HepG2 (cell line): ENCODE measurements at regions not wholly inside any gene's neighbourhood (a gene's known extent, or its start where the extent isn't known, plus 50 kb on each side); places are given as distances from the start of the nearest gene placed in this dataset.

ENCODE experiments used
- ATAC-seq: fragments of 200-7000 bp; cut with Tn5 transposase; 3 replicates; pipeline ENCODE4 v1.9.1; 2020; ENCODE audit warnings: mild to moderate bottlenecking, moderate library complexity
- BruUV-seq: library from RNA; stranded (reverse); fragments of 400-500 nt; replicated peaks from 2 replicates; lab custom pipeline; 2021; lab: Mats Ljungman, UMichigan
- CTCF ChIA-PET: fragments of 300-600 bp; formaldehyde crosslinking; extraction: SDS; loops from one replicate; lab custom pipeline; 2021; ENCODE audit warnings: low total read pairs, inconsistent platforms, low intra/inter-chr PET ratio; lab: Yijun Ruan, JAX
- POLR2A ChIA-PET: fragments of 350-600 bp; sonication (Branson Sonifier 250); formaldehyde crosslinking; loops from one replicate; lab custom pipeline; 2020; ENCODE audit warnings: antibody characterized with exemption, inconsistent platforms; lab: Yijun Ruan, JAX
- DNase-seq: peaks from one replicate; pipeline ENCODE4 v3.0.0-alpha.2; 2015; ENCODE audit warnings: low spot score
- FAIRE-seq: peaks from 3 replicates; lab custom pipeline; 2011; peaks lifted over from hg19 to GRCh38; lab: Jason Lieb, UNC
- H2AFZ ChIP-seq: one replicate; pipeline ENCODE4 v1.6.1; 2011; ENCODE audit warnings: low read length, inconsistent platforms
- H3K27ac ChIP-seq: fragments of 300-600 bp; 3 replicates; pipeline ENCODE4 v1.8.0; 2011; ENCODE audit warnings: mixed run types, mild to moderate bottlenecking, mixed read lengths, low read length, inconsistent platforms; ENCODE audit not compliant: insufficient read depth; ENCODE audit errors: extremely low read length
- H3K27me3 ChIP-seq, 2 experiments: fragments of 200-600 bp in 1 of 2; 2 replicates in 1 of 2; 3 replicates in 1 of 2; pipeline versions ENCODE4 v1.6.0 to v1.8.0; 2011; ENCODE audit warnings: low read length in 2 of 2, mild to moderate bottlenecking in 2 of 2, moderate library complexity in 2 of 2, inconsistent platforms in 1 of 2; ENCODE audit not compliant: insufficient read depth in 2 of 2, control insufficient read depth in 1 of 2
- H3K36me3 ChIP-seq, 2 experiments: fragments of 200-600 bp in 1 of 2; replicated peaks in 1 of 2; 2 replicates in 1 of 2; 3 replicates in 1 of 2; pipeline versions ENCODE4 v1.5.1 to v1.8.0; 2011; ENCODE audit warnings: low read length in 2 of 2, inconsistent platforms in 1 of 2; ENCODE audit not compliant: insufficient read depth in 2 of 2, control insufficient read depth in 1 of 2
- H3K4me1 ChIP-seq: 2 replicates; pipeline ENCODE4 v1.5.1; 2012; ENCODE audit warnings: low read length, inconsistent platforms; ENCODE audit not compliant: insufficient read depth
- H3K4me2 ChIP-seq: 2 replicates; pipeline ENCODE4 v1.6.0; 2011; ENCODE audit warnings: low read depth, low read length, inconsistent platforms
- H3K4me3 ChIP-seq, 3 experiments: fragments of 200-600 bp in 1 of 3; sonication (generic), shearing (Covaris generic) in 1 of 3; replicated peaks in 1 of 3; 2 replicates each; pipeline ENCODE4 v1.5.1; 2011 to 2016; ENCODE audit warnings: low read length in 3 of 3, inconsistent platforms in 2 of 3, low read depth in 2 of 3, mild to moderate bottlenecking in 2 of 3, control low read depth in 1 of 3, mixed read lengths in 1 of 3; ENCODE audit not compliant: insufficient read depth in 1 of 3
- H3K79me2 ChIP-seq: one replicate; pipeline ENCODE4 v1.6.1; 2011; ENCODE audit warnings: low read length, inconsistent platforms; ENCODE audit not compliant: insufficient read depth
- H3K9ac ChIP-seq: 2 replicates; pipeline ENCODE4 v1.6.0; 2011; ENCODE audit warnings: mild to moderate bottlenecking, low read depth, low read length, inconsistent platforms; ENCODE audit not compliant: insufficient read depth
- H3K9me3 ChIP-seq: 2 replicates; pipeline ENCODE4 v1.5.1; 2012; ENCODE audit warnings: mild to moderate bottlenecking, low read length
- H4K20me1 ChIP-seq: 2 replicates; pipeline ENCODE4 v1.6.0; 2011; ENCODE audit warnings: inconsistent platforms, mild to moderate bottlenecking, low read length, moderate library complexity; ENCODE audit not compliant: insufficient read depth
- ATF7-NPFF ChIP-seq: sonication (generic); formaldehyde crosslinking; IDR thresholded peaks from 2 replicates; pipeline ENCODE4 v1.8.1; 2023; ENCODE audit warnings: mild to moderate bottlenecking, low read depth, missing genetic modification reagents, moderate library complexity
- HINFP ChIP-seq: sonication (generic); formaldehyde crosslinking; IDR thresholded peaks from 2 replicates; pipeline ENCODE4 v1.4.0; 2020; ENCODE audit warnings: low read depth, mild to moderate bottlenecking, missing genetic modification reagents
- NCOA2 ChIP-seq: sonication (generic); formaldehyde crosslinking; IDR thresholded peaks from 2 replicates; pipeline ENCODE4 v1.8.0; 2022; ENCODE audit warnings: inconsistent platforms
- NR2C2 ChIP-seq: sonication (generic); formaldehyde crosslinking; IDR thresholded peaks from 2 replicates; pipeline ENCODE4 v1.4.0; 2020; ENCODE audit warnings: missing genetic modification reagents, mild to moderate bottlenecking, moderate library complexity, borderline replicate concordance
- PCBP1 ChIP-seq: fragments of 200-400 bp; formaldehyde crosslinking; IDR thresholded peaks from 2 replicates; pipeline ENCODE4 v1.6.1; 2017; ENCODE audit warnings: mild to moderate bottlenecking, low read depth, low read length, borderline replicate concordance
- SALL1 ChIP-seq: sonication (generic); formaldehyde crosslinking; IDR thresholded peaks from 2 replicates; pipeline ENCODE4 v1.8.0; 2022; ENCODE audit warnings: mild to moderate bottlenecking, missing genetic modification reagents
- ZBTB40 ChIP-seq, 2 experiments: fragments of 450-650 bp in 1 of 2; sonication (generic) in 1 of 2; formaldehyde crosslinking in 1 of 2; IDR thresholded peaks; 2 replicates each; pipeline versions ENCODE4 v1.6.1 to v1.8.0; 2016 to 2022; ENCODE audit warnings: antibody characterized with exemption in 1 of 2, mild to moderate bottlenecking in 1 of 2, missing genetic modification reagents in 1 of 2
- ZBTB7A ChIP-seq: sonication (generic); formaldehyde crosslinking; IDR thresholded peaks from 2 replicates; pipeline ENCODE4 v1.8.0; 2022; ENCODE audit warnings: mild to moderate bottlenecking, missing genetic modification reagents
- ZNF160 ChIP-seq: sonication (generic); formaldehyde crosslinking; IDR thresholded peaks from 2 replicates; pipeline ENCODE4 v1.8.0; 2022; ENCODE audit warnings: mild to moderate bottlenecking, inconsistent platforms, missing genetic modification reagents
- ZNF724P ChIP-seq: sonication (generic); formaldehyde crosslinking; IDR thresholded peaks from 2 replicates; pipeline ENCODE4 v1.8.0; 2022; ENCODE audit warnings: missing genetic modification reagents, borderline replicate concordance
- WGBS: methylation state at CpG from one replicate; pipeline ENCODE4 v1.1.6; 2017; ENCODE audit warnings: low lambda C conversion rate; 5-methylcytosine and 5-hydroxymethylcytosine counted together
- in situ Hi-C: cut with HindIII; loops from 2 replicates; pipeline ENCODE4 v1.10.0; 2017; ENCODE audit warnings: low pct_unique_long_range_greater_than_20kb; ENCODE audit not compliant: extremely low pct_ligation_motif_present
- intact Hi-C: fragments of 100-400 bp; cut with micrococcal nuclease; formaldehyde crosslinking; loops from one replicate; pipeline ENCODE4 v1.10.0; 2022; ENCODE audit not compliant: unreplicated experiment
- TF ChIP-seq, protein P1 (sequence below): sonication (generic); formaldehyde crosslinking; conservative IDR thresholded peaks from 2 replicates; pipeline ENCODE4 v1.4.0; 2020; ENCODE audit warnings: missing genetic modification reagents

DNA sequence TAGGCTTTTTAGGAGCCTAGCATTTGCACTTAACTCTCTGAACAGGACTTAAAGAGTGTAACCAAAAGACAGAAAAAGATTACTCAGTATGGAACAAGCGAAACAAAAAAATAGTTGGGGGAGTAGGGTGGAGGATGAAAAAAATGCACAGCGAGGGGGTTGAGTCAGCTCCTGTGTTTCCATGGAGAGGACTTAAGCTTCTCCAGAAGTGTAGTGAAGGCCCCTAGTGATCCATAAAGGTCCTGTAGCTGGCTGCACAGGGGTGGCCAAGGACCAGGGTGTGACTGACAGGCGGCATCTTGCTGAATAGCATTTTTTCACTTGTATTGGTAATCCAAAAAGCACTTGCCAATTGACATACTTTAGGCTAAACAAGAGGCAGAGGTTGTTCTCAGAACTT lies 533.9 kb downstream of the RFPL4B start:
- H3K27me3 ChIP-seq: no peaks in the 10 kb centered on the region; a peak in 1 of 5 replicates
- peak overlapping the region; percentile 68 for H3K4me2 ChIP-seq
- ChIA-PET POLR2A (no interaction called here), CTCF (interaction anchor here (3.8 kb wide), 1 partner anchor 998 kb away, joined by 23 read pairs; no protein-coding TSS in a partner anchor)
- FAIRE-seq (no peak), ATAC-seq (no peak), DNase-seq (no peak)
- no peak overlapping the region for H2AFZ ChIP-seq
- 73% methylated on average over 3 of the region's 3 CpGs for WGBS
- no peak overlapping the region for H3K27ac ChIP-seq
- H3K4me1 ChIP-seq: 0 out of 2 replicates have a peak, but pooled peaks cover 6% of the 10 kb centered on the region
- H3K4me3 ChIP-seq: no peak overlapping the region
- H3K36me3 ChIP-seq: no peaks in the 10 kb centered on the region
- H3K9ac ChIP-seq: no peak overlapping the region
- no peaks in the 10 kb centered on the region for H3K79me2 ChIP-seq
- no peaks in the 10 kb centered on the region for H3K9me3 ChIP-seq
- in situ Hi-C loops: loop anchor here (10.0 kb wide), 1 partner anchor 1024 kb away; no protein-coding TSS in a partner anchor
- intact Hi-C loops: loop anchor here (2.0 kb wide), 2 partner anchors 100 to 978 kb away; no protein-coding TSS in a partner anchor
- no peaks in the 10 kb centered on the region for H4K20me1 ChIP-seq
- no TSS peak for BruUV-seq
- no peak for TF ChIP-seq PCBP1
- TF ChIP-seq ZBTB40 (IDR thresholded peaks at IDR 0.05): no peak
- no peak for TF ChIP-seq ZBTB40 (CRISPR knock-in tag; IDR thresholded peaks at IDR 0.05)
- no peak for TF ChIP-seq HINFP (CRISPR knock-in tag)
- no peak for TF ChIP-seq SALL1 (CRISPR knock-in tag)
- TF ChIP-seq NCOA2: no peak
- TF ChIP-seq ZNF724P (CRISPR knock-in tag): no peak
- no peak for TF ChIP-seq ZBTB7A (CRISPR knock-in tag)
- TF ChIP-seq ATF7-NPFF (CRISPR knock-in tag): no peak
- no peak for TF ChIP-seq NR2C2 (CRISPR knock-in tag)
- no peak for TF ChIP-seq ZNF160 (CRISPR knock-in tag)
- TF ChIP-seq, protein P1, sequence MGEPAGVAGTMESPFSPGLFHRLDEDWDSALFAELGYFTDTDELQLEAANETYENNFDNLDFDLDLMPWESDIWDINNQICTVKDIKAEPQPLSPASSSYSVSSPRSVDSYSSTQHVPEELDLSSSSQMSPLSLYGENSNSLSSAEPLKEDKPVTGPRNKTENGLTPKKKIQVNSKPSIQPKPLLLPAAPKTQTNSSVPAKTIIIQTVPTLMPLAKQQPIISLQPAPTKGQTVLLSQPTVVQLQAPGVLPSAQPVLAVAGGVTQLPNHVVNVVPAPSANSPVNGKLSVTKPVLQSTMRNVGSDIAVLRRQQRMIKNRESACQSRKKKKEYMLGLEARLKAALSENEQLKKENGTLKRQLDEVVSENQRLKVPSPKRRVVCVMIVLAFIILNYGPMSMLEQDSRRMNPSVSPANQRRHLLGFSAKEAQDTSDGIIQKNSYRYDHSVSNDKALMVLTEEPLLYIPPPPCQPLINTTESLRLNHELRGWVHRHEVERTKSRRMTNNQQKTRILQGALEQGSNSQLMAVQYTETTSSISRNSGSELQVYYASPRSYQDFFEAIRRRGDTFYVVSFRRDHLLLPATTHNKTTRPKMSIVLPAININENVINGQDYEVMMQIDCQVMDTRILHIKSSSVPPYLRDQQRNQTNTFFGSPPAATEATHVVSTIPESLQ (CRISPR knock-in tag): no peak
